GM19463 (cell line): ENCODE measurements at regions not wholly inside any gene's neighbourhood (a gene's known extent, or its start where the extent isn't known, plus 50 kb on each side); places are given as distances from the start of the nearest gene placed in this dataset.

Experiments used
- ATAC-seq: cut with Tn5 transposase; IDR thresholded peaks from one replicate; pipeline ENCODE4 v1.9.1; 2021; ENCODE audit warnings: mild to moderate bottlenecking, moderate library complexity; ENCODE audit not compliant: unreplicated experiment

- no peak for ATAC-seq
These were observed 305.0 kb downstream of the HLX start for GRCh38 chr1:221184131-221184794.

DNA sequence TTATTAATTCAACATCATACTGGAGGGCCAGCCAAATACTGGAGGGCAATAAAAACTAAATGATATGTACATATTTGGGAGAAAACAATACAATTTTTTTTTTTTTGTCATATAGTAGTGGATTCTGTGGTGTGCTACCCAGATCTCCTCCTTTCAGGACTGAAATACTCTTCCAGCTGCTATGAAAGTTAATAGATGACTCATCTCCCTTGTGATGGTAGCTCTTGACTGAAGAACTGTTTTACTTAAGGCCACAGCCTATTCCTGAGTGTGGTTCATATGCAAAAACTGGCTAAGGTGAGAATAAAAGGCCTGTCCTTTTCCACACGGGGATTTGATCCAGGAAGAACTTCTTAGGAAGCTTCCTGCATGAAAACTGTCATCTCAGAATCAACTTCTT is 307.9 kb downstream of the HLX start:
- ATAC-seq, result no peak

GRCh38 chr1:221188458-221188857 is 309.2 kb downstream of the HLX start:
- ATAC-seq, result no peak

DNA sequence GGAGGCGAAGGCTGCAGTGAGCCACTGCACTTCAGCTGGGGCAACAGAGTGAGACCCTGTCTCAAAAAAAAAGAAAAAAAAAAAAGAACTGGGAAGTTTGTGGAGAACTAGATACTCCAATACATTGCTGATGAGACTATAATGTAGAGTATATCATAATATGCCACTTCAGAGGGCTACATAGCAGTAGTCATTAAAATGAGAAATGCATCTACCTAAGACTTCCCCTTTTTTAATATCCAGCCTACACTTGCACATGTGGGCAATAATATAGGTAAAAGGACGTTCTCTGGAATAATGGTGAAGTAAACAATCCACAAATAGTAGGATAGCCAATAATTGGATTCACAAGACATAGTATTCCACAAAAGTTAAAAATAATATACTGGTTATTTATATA is 311.0 kb downstream of the HLX start:
- ATAC-seq, result no peak

GRCh38 chr1:221192055-221192454 is 312.8 kb downstream of the HLX start:
- ATAC-seq, result no peak

- no peak for ATAC-seq
These were observed 321.2 kb downstream of the HLX start for GRCh38 chr1:221200464-221200863.

DNA sequence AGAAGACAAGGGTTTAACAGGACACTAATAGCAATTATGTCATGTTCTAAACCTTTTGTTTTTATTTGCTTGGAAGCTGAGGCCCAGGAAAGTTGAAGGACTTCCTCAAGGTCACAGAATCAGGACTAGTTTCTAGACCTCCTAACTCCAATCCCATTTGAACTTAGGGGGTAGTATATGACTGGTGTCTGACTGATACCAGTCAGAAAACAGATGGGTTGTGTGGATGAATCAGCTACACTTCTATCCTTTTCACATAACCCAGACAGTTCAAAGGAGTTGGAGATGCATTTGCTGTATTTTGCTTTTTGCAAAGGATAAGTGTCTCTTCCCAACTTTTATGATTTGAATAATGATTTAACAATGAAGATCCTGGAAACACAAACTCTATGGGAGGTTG is 322.5 kb downstream of the HLX start:
- no peak for ATAC-seq

GRCh38 chr1:221203224-221204054 is 324.2 kb downstream of the HLX start:
- peak; percentile 58 for ATAC-seq

DNA sequence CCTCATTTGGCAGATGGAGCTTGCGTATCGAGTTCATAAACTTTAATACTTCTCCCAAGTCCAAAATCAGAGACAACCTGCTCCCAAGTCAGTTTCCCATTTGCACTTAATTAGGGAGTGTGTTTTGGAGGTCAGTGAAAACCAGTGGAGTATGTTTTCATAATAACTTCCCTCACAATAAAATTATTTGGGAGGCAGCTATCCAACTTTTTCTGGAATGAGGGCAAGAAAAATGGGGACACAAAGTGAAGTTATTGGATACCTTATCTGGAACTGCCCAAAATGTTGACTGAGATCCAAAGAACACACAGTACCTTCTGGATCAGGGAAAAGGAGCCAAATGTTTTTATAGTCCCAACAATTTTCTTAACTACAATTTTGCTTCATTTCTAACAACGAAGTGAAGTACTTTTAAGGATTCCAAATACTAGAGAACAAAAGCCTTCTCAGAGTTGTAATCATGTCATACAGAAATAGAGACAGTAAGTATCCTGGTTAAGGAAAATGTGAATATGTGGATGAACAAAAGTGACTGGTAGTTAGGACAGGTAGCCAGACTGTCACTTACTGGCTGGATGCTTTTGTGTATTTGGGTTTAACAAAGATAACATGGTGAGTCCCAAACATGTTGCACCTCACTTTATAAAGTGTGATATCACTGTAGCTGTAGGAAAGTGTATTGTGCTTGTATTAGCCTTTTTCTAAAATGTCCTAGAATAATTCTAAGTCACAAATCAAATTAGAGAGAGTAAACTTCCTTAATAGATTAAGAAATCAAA is 325.0 kb downstream of the HLX start:
- no peak for ATAC-seq

- no peak for ATAC-seq
These were observed 326.8 kb downstream of the HLX start for GRCh38 chr1:221206076-221206475.

DNA sequence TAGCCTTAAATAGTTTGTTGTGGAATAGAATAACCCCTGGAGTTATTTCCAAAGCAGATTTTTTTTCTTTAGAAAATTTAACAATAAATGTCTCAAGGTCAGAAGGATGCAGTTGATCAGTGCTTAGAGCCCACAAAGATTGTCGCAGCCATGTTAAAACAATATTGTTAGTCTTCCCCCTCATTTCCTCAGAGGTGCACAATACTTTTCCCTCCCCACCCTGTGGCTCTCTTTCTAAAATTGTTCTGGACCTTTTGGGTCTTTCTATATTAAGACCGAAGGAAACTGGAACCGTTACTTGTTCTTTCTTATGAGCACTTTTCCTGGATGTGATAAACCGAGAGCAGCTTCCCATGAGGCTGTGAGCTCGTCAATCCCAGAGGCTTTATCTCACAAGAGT is 333.7 kb downstream of the HLX start:
- ATAC-seq, result no peak

- no peak for ATAC-seq
These were observed 337.8 kb downstream of the HLX start for GRCh38 chr1:221217029-221217428.

GRCh38 chr1:221223281-221223680 is 344.0 kb downstream of the HLX start:
- no peak for ATAC-seq

DNA sequence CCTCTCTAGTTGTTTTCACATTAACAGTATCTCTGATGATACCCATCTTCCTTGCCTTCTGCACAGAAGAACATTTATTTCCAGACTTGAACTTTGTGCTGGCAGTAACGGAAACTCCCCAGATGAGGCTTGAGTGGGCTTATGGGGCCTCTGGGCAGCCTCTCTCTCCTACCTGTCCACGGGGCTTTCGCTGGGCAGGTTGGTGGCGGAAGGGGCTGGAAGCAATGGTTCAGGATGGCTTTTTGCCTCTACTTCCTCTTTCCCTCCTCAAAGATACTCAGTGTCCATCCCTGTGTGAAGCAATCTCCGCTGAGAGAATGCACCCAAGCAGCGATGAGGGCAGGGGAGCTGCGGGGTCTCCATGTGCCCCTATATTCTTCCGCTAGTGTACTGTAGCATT is 348.2 kb downstream of the HLX start:
- ATAC-seq, result no peak

GRCh38 chr1:221227872-221228337 is 348.7 kb downstream of the HLX start:
- no peak for ATAC-seq

- ATAC-seq, result no peak
These were observed 349.4 kb downstream of the HLX start for GRCh38 chr1:221228594-221228993.

DNA sequence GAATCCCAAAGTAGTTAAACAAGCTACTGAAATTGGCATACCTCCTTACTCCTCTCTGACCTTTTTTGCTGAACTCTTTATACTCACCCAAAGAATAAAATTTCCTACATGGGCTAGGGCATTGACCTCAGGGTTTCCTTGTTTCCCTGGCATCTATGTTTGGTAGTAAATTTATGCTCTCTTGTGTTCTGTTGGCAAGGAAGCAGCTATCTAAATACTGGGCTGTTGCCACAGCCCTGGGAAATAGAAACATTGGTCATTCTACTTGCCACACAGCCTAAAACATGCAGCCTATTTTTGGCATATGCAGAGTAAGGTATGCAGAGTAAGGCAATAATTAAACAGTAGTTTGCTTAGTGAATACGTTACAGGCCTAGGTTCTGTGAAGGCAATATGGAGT is 351.4 kb downstream of the HLX start:
- no peak for ATAC-seq

DNA sequence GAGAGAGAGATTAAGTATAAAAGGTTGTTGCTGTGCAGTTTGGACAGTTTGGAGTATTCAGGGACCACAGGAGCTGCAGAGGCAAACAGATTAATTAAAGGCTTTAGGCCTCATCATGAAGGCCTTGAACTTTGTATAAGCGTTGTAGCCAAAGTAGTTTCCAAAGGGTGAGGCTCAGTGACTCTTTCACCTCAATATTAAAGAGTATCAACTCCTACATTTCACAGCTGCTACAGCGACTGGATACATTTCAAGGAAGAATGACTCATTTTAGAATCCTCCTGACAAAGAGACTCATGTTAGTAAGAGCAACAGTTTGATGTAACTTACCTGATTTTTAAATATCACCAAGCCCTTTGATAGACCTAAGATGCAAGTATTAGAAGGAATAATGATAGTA is 355.5 kb downstream of the HLX start:
- no peak for ATAC-seq

DNA sequence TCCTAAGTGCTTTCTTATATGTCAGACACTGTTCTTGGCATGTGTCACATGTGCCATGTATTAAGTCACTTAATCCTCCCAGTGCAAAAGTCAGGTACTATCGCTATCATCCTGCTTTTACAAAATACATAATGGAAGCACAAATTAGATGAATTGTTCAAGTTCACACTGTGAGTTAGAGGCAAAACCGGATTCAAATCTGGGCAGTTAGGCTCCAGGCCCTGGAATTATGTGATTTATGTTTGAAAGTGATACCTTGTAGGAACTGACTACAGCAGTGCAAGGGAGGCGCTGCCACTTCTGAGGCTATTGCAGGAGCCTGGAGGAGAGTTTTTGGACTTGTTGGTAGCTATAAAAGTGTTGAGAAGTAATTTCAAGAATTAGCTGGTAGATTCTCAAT is 358.3 kb downstream of the HLX start:
- no peak for ATAC-seq

- ATAC-seq, result no peak
These were observed 359.9 kb downstream of the HLX start for GRCh38 chr1:221239181-221239580.

GRCh38 chr1:221239792-221240191 is 360.5 kb downstream of the HLX start:
- no peak for ATAC-seq

DNA sequence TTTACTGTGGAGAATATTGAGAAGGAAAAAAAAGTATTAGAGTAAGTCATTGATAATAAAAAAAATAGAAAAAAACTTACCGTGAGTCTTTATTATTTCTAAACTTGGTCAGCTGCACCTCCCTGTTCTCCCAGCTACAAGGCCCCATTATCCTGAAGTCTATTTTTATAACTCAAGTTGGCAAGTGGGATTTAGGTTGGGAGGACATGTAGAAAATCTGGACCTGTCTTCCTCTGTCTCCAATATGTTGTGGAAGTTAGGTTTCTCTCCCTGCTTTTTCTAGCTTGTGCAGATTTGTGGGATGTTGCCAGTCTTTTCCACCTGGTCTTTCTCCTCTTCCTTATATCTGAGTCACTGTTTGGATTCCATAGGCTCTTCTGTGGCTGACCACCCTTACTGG is 361.4 kb downstream of the HLX start:
- no peak for ATAC-seq
